ENCODE measurements at regions not wholly inside any gene's neighbourhood (a gene's known extent, or its start where the extent isn't known, plus 50 kb on each side); places are given as distances from the start of the nearest gene placed in this dataset.
A peak's percentile ranks its signal among the peaks of the same experiment; 100 is the strongest.

- DNase-seq (ENCODE audit: low read depth): no peak
These were observed 197.4 kb upstream of the SMIM21 start for GRCh38 chr18:75624869-75625268.

- DNase-seq (ENCODE audit: low read depth): no peak
These were observed 194.3 kb upstream of the SMIM21 start for GRCh38 chr18:75621818-75622217.

GRCh38 chr18:75618146-75618545 lies 190.6 kb upstream of the SMIM21 start:
- no peak for DNase-seq (ENCODE audit: low read depth)

GRCh38 chr18:75612456-75612855 lies 185.0 kb upstream of the SMIM21 start:
- DNase-seq (ENCODE audit: low read depth): peak; percentile 7

- DNase-seq (ENCODE audit: low read depth): peak; percentile 60
These were observed 180.2 kb upstream of the SMIM21 start for GRCh38 chr18:75607701-75608100.

- no peak for DNase-seq (ENCODE audit: low read depth)
These were observed 165.0 kb upstream of the SMIM21 start for GRCh38 chr18:75592527-75592926.

- DNase-seq (ENCODE audit: low read depth): no peak
These were observed 160.9 kb upstream of the SMIM21 start for GRCh38 chr18:75588412-75588811.

GRCh38 chr18:75587131-75587530 lies 159.6 kb upstream of the SMIM21 start:
- DNase-seq (ENCODE audit: low read depth): no peak

GRCh38 chr18:75586130-75586889 lies 158.8 kb upstream of the SMIM21 start:
- DNase-seq (ENCODE audit: low read depth): no peak

GRCh38 chr18:75582940-75583339 lies 155.4 kb upstream of the SMIM21 start:
- no peak for DNase-seq (ENCODE audit: low read depth)

GRCh38 chr18:75582406-75582821 lies 154.9 kb upstream of the SMIM21 start:
- DNase-seq (ENCODE audit: low read depth): peak; percentile 79

GRCh38 chr18:75581336-75582131 lies 154.0 kb upstream of the SMIM21 start:
- peak; percentile 49 for DNase-seq (ENCODE audit: low read depth)

- DNase-seq (ENCODE audit: low read depth): no peak
These were observed 146.7 kb upstream of the SMIM21 start for GRCh38 chr18:75574187-75574586.

- DNase-seq (ENCODE audit: low read depth): no peak
These were observed 135.6 kb upstream of the SMIM21 start for GRCh38 chr18:75563150-75563549.

- DNase-seq (ENCODE audit: low read depth): no peak
These were observed 134.7 kb upstream of the SMIM21 start for GRCh38 chr18:75562216-75562615.

- DNase-seq (ENCODE audit: low read depth): no peak
These were observed 131.3 kb upstream of the SMIM21 start for GRCh38 chr18:75558790-75559189.

- no peak for DNase-seq (ENCODE audit: low read depth)
These were observed 129.3 kb upstream of the SMIM21 start for GRCh38 chr18:75556841-75557240.

- no peak for DNase-seq (ENCODE audit: low read depth)
These were observed 127.2 kb upstream of the SMIM21 start for GRCh38 chr18:75554644-75555185.

- no peak for DNase-seq (ENCODE audit: low read depth)
These were observed 126.7 kb upstream of the SMIM21 start for GRCh38 chr18:75554176-75554575.

- no peak for DNase-seq (ENCODE audit: low read depth)
These were observed 125.5 kb upstream of the SMIM21 start for GRCh38 chr18:75553021-75553420.

- no peak for DNase-seq (ENCODE audit: low read depth)
These were observed 123.6 kb upstream of the SMIM21 start for GRCh38 chr18:75551071-75551470.

GRCh38 chr18:75548353-75548905 lies 120.9 kb upstream of the SMIM21 start:
- DNase-seq (ENCODE audit: low read depth): no peak

Data from myocyte (in vitro differentiated cells).